22Rv1 (cell line): ENCODE measurements at regions not wholly inside any gene's neighbourhood (a gene's known extent, or its start where the extent isn't known, plus 50 kb on each side); places are given as distances from the start of the nearest gene placed in this dataset.

Experiments
- CTCF ChIP-seq: fragments of 450-650 bp; IDR thresholded peaks from 2 replicates; pipeline ENCODE4 v1.5.1; 2017; ENCODE audit warnings: mild to moderate bottlenecking
- ZFX ChIP-seq: fragments of 450-650 bp; IDR thresholded peaks from 2 replicates; pipeline ENCODE4 v1.6.1; 2017; ENCODE audit warnings: antibody characterized with exemption, borderline replicate concordance

- TF ChIP-seq CTCF: no peak
- TF ChIP-seq ZFX: no peak
These were observed 207.5 kb downstream of the PDCD6IP start for GRCh38 chr3:34005886-34006285.
